Hematopoietic multipotent progenitor cell treated with erythropoietin and hydrocortisone succinate and interleukin-3 and kit ligand, for 4 days (in vitro differentiated cells): ENCODE measurements at regions not wholly inside any gene's neighbourhood (a gene's known extent, or its start where the extent isn't known, plus 50 kb on each side); places are given as distances from the start of the nearest gene placed in this dataset.
A peak's percentile ranks its signal among the peaks of the same experiment; 100 is the strongest.
"Not testable (repeated sequence)": the region's sequence is repeated elsewhere in the genome, so short reads cannot be mapped to it uniquely, and the experiment has no call there.

ENCODE experiments used
- DNase-seq: peaks from one replicate; pipeline ENCODE4 v3.0.0-alpha.2; 2015

DNA sequence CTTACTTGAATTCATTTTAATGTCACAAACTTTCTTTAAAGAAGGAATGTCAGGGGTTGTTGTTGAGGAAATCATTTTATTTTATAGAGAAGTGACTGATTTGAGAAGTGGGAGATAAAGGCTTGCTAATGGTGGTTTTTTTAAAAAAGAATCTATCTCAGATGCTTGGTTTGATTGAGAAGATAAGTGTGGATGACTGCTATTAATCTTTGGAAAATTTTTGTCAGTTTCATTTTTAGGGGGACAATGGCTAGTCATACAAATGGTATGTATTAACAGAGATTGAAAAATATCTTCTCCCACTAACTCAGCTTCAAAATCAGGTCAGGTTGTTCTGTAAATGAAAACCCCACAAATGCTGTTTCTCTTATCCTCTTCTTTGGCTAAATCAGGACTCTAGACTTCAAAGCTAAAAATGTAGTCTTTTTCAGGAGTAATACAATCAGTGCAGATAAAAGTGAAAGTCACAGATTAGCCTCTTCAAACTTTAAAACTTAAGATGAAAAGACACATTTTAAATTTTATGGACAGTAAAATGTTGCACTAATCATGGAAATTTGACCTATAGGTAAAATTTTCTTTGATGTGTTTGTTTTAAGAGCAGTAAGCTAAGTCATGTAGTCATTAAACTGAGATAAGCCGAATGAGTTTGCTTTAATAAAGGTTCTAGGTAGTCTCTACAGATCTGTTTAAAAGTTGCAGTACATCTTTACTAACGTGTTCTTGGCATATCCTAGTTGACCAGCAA, 674.2 kb upstream of the VRK2 start:
- DNase-seq, result no peak

- no peak for DNase-seq
Measured at GRCh38 chr2:57373530-57373929, 673.1 kb upstream of the VRK2 start.

- peak; percentile 42 for DNase-seq
Measured at GRCh38 chr2:57376985-57377384, 669.6 kb upstream of the VRK2 start.

- no peak for DNase-seq
Measured at GRCh38 chr2:57386305-57386704, 660.3 kb upstream of the VRK2 start.

GRCh38 chr2:57396355-57397098, 650.1 kb upstream of the VRK2 start:
- DNase-seq, result peak; percentile 74

GRCh38 chr2:57397550-57398360, 648.9 kb upstream of the VRK2 start:
- no peak for DNase-seq

GRCh38 chr2:57399057-57399456, 647.5 kb upstream of the VRK2 start:
- no peak for DNase-seq

DNA sequence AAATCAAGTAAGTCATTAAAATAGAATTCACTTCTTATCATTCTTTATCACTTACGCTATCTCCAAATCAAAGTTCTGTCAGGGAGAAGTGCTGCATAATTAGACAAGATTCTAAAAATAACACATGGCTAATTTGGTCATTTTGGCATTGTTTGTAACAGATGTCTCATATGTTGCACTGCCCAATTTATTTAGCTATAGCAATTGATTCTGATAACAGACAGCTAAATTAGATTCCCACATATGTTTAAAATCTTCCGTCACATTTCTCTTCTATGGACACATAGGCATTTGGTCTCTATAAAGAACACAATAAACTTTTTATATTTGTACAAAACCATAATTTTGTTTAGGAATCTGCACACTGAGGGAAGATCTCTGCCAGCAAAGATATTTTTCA, 644.5 kb upstream of the VRK2 start:
- DNase-seq, result no peak

- no peak for DNase-seq
Measured at GRCh38 chr2:57402755-57403154, 643.9 kb upstream of the VRK2 start.

DNA sequence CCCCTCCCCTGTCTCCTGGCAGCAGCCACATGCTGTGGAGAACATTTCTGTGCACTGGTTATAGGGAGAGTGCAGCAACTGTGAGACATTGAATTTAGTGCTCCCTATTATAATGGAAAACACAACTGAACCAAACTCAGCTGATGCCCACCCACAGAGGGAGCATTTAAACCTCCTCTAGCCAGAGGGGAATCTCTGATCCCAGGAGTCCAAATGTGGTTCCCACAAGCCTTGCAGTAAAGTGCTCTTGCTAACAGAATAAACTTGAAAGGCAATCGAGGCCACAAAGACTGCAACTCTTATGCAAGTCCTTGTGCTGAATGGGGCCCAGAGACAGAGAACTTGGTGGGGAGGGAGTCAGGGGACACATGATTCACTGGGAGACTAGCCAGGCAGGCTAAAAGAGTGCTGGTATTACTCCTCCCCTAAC, 638.8 kb upstream of the VRK2 start:
- DNase-seq, result no peak

GRCh38 chr2:57408587-57408986, 638.0 kb upstream of the VRK2 start:
- peak; percentile 4 for DNase-seq

DNA sequence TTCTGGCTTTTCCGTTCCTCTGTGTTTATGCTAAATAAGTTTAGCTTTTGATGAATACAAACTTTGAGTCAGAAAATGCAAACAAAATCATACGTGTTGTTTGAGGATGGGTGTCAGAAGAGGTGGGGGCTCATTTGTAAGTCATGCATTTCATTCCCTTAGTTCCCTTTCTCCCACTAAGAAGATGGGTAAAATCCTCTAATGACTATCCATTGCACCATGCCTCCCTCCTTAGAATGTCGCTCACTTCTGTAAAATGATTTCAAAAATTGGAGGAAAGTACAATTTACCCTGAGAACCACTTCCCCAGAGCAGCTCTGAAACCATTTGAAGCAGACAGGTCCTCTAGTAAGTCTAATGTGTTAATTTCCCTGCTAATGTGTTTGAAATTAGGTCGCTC, 629.6 kb upstream of the VRK2 start:
- DNase-seq, result no peak

GRCh38 chr2:57418859-57419346, 627.7 kb upstream of the VRK2 start:
- DNase-seq, result not testable (repeated sequence)

DNA sequence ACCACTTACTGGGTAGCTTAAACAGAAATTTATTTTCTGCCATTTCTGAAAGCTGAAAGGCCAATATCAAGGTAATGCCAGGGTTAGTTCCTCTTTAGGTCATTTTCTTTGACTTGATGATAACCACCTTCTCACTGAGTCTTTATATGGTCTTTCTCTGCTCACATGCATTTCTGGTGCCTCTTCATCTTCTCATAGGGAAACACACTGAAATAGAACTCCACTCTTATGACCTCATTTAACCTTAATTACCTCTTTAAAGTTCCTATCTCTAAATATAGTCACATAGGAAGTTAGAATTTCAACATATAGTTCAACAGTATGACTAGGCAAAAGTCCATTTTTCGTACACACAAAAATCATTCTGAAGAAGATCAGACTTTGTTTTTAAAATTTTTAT, 616.8 kb upstream of the VRK2 start:
- DNase-seq, result peak; percentile 39

GRCh38 chr2:57432528-57432927, 614.1 kb upstream of the VRK2 start:
- no peak for DNase-seq

DNA sequence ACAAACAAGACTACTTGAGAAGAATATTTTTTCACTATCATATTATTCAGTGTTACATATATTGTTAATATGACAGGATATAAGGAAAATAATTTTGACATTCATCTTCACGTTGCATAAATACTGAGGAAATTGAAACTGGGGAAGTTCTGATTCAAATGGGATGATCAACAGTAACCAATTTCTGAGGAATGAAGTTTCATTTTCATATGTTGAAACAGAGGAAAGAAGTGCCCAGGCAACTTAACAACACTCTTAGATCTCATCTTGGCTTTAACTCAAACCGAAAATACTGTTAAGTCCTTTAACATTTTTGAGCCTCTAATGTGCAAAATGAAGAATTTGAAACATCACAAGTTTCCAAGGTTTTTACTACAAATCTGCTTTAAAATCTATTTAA, 612.2 kb upstream of the VRK2 start:
- DNase-seq, result no peak

DNA sequence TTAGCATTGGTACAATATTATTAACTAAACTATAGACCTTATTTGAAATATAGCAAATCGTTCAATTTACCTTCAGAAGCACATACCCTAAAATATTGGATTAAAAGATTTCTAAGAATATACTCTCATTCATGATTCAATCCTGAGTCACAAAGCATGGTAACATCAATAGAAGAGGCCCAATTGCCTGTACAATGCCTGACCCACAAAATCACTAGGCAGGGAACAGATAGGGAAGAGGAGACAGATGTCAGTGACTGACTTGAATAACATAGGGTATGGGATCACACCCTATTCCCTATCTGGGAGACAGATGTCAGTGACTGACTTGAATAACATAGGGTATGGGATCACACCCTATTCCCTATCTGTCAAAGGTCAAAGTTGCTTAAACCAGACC, 611.6 kb upstream of the VRK2 start:
- DNase-seq, result no peak

GRCh38 chr2:57437077-57437476, 609.5 kb upstream of the VRK2 start:
- no peak for DNase-seq

DNA sequence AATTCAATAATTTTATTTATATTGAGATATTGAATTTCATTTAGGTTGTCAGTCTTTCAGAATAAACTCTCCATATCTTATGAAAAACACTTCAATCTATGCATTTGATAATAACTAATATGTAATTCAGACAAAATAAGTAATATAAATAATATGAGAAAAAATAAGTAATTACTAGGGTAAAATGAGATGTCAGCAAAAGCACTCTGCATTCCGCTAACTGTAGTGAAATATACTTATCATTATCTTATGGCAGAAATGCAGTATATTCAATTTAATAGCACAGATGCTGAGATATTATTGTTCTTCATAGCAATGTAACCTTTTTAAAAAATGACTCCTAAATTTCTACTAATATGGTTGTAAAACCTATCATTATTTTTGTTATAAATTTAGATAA, 606.2 kb upstream of the VRK2 start:
- DNase-seq, result no peak

DNA sequence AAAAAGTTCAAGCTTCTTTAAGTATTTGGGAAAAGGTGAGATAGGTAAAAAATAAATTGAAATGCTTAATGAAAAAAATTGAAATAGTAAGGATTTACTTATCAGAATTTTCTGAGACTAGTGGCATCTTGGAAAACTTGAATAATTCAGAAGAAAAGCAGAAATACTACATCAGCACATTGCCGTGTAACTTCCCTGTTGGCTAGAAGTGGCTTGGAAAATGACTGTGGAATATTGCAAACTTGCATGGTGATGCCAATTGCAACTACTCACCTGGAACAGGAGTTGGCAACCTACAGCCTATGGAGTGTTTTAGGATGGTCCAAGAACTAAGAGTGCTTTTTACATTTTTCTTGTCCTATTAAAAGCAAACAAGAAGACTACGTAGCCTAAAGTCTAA, 603.5 kb upstream of the VRK2 start:
- DNase-seq, result no peak

GRCh38 chr2:57443973-57444521, 602.6 kb upstream of the VRK2 start:
- DNase-seq, result peak; percentile 9

GRCh38 chr2:57444752-57445430, 601.7 kb upstream of the VRK2 start:
- no peak for DNase-seq

DNA sequence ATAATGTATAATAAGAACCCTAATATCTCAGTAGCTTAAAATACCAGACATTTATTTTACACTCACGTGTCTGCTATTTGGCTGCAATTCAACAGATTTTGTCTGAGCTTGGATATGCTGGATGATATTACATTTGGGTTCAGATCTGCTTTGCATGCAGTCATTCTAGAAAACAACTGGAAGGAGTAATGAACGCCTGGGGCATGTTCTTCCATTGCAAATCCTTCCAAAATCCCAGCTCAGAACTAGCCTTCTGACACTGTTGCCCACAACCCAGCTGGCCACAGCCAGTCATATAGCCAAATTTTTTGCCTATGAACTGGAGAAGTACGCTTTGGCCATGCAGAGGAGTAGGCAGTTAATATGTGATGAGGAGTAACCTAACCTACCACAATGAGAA, 597.8 kb upstream of the VRK2 start:
- no peak for DNase-seq
